Stimulated activated CD4-positive, alpha-beta T cell treated with anti-CD3 and anti-CD28 coated beads, Interleukin-2, amount 100 ng/mL, for 48 hours (primary cell): ENCODE measurements at regions not wholly inside any gene's neighbourhood (a gene's known extent, or its start where the extent isn't known, plus 50 kb on each side); places are given as distances from the start of the nearest gene placed in this dataset.

Experiments
- DNase-seq, 2 donors: peaks; one replicate each; pipeline ENCODE4 v3.0.0-alpha.2; 2020

DNA sequence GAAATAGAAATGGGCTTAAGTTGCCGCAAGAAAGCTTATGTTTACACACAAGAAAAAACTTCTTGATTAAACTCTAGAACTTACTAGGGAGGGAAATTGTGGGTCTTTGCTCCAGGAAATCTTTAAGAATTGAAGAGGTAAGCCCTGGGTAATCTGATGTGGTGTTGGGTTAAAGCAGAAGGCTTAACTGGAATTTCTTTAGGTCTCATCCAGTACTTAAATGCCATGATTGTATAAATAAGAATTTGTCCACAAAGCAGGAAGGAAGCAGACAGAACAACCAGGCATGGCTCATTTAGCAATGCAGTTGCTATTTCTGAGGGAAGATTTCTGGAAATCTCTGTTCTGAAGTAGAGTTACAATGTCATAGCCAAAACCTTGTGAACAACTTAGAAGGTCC, 360.4 kb downstream of the KLF5 start:
- no peak for DNase-seq

DNA sequence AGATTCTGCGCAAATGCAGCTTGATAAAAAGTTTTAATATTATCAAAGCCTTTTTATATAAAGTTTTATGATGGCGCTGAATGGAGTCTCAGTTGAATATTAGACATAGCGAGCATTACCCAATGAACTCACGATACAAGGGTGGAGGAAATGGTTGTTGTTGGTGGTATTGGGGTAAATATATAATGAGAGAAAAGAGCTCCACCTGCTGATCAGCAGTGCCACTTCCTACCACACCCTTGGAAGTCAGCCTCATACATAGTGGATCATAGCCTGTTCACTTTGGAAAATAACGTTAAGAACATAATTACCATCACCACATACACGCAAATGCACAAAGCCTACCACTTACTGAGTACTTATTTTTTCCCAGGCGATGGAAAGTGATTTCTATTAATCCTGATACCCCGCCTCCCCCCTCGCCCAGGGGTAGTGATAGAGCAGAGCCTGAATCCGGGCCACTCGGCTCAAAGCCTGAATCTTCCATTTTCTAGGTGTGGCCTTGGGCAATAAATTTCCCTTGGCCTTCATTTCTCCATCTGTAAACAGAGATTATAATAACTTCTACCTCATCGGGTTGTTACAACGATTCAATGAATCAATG, 358.3 kb downstream of the KLF5 start:
- DNase-seq, result no peak

DNA sequence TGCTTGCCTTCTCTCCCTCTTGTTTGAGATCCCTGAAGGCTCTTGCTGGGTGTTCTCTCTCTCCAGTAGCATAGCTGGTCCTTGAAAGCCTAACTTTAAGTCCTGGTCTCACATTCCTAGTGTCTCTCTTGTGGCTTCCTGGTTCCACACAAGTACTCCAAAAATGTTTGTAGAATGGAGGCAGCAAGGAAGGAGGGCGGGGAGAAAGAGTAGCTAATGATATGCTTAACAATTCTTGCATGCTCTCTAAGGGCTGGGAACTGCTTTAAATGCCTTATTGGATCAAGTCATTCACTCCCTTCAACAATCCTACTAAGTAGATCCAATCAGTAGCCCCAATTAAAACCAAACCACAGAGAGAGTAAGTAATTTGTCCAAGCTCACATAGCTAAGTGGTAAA, 357.3 kb downstream of the KLF5 start:
- no peak for DNase-seq

DNA sequence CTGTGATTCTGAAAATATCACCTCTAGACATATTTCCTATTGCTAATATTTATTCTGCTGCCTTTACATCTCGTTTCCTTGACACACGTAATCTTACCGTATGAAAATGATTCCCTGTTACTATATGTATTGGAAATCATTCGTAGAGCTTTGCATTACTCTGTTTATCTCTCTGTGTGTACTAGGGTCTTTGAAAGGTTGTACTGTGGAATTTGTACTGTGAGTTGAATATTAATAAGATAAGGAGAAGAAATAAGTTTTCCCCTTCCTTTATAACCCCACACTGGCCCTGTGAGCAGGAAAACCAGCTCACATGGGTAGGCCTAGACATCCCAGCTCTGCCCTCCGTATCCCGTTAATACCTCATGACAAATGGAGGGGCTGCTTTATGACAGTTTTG, 354.9 kb downstream of the KLF5 start:
- no peak for DNase-seq

DNA sequence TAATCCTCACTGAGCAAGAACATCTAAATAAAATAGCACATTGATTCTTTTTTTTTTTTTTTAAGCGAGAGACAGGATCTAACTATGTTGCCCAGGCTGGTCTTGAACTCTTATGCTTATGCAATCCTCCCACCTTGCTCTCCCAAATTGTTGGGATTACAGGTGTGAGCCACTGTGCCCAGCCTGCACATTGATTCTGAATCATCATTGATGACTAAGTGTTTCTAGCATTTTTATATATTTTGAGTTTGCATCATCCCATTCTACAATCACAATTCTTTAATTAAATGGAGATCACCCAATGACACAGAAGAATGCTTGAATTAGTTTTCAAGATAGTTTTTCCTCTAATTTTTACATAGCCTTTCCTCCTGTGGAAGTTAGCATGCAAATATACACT, 354.1 kb downstream of the KLF5 start:
- no peak for DNase-seq

DNA sequence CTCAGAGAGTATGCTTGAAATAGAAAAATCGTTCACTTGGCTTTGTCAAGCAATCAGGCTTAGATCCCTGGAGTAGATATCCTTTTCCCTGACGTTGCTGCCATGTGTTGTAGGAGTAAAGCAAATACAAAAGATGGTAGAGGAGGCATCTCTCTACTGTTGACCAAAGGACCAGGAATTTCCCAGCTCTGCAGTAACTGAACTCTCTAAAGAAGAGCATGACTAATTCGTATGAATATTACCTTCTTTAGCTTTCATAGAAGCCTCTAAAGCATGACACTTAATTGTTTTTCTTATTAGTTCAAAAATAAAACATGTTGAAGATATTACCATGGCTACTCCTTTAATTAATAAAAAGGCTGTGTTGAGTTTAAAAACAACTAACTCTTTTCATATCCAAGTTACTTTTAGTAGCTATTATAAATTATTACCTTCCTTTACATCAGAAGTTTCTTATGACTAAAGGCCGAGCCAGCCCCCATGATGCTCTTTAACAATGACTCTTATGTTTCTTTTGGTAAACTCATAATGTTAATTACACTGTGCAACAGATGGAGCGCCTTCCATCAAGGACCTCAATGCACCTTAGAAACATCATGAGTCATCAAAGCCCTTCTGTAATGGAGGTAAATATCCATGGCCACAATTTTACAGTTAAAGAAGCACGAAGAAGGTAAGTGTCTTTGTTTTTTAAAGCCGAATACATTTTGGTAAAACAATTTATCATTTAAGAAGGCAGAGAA, 352.4 kb downstream of the KLF5 start:
- no peak for DNase-seq

DNA sequence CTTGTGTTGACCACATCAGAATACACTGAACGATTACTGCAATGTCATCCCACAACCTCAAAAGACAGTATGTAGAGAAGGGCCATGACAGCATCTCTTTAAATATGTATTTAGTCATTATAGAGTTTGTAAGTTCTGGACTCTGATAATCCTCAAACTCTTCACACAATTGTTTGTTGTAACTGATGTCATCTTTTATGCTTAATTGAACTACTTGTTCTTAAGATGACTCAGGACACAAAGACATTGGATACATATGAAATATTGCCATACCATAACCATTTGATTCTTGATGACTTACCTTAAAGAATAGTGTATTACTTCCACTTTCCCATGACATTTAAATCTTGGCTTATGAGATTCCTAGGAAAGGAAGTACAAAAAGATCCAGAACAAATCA, 347.6 kb downstream of the KLF5 start:
- no peak for DNase-seq

DNA sequence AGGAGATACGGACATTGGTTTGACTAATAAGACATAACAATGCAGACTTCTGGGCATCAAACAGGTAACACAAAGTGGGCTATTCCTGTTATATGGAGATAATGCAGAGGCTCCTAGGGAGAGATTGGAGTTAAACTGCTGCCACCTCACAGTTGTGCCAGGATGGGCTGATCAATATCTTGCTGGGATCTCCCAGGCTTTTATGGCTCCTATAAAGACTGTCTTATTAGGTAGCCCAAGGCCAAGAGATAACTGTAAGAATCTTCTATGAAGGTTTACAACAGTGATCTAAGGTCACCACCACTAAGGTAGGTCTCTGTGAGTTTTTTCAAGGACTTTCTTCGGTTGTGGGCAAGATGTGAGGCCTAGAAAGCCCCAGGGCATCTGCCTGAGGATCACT, 345.8 kb downstream of the KLF5 start:
- DNase-seq, result no peak

DNA sequence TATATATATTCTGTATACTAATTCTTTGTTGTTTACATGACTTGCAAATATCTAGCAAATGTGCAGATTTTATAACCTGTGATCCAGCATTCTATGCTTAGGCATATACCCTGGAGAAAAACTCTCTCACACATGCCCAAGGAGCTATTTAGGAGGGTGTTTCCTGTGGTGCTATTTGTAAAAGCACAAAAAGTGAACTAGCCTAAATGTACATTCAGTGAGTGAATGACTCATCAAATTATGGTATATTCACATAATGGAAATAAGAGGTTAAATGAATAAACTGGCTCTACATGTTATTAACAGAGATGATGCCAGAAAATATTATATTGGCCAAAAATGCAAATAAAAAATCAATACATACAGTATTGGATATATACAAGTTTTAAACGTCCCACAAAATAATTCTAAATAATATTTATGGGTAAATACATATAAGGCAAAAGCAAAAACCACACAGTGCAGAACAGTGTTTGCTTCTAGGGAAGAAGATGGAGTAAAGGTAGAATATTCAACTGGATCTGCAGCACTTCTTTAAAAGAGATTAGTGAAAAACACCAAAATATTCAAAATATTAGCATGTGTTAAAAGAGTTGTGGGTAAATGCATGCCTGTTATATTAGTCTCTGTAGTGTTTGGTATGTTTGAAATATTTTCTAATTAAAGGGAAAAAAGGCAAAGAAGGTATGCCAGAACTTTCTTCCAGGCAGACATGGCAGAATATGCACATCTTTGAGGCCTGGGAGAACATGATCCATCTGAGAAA, 344.7 kb downstream of the KLF5 start:
- DNase-seq, result no peak

DNA sequence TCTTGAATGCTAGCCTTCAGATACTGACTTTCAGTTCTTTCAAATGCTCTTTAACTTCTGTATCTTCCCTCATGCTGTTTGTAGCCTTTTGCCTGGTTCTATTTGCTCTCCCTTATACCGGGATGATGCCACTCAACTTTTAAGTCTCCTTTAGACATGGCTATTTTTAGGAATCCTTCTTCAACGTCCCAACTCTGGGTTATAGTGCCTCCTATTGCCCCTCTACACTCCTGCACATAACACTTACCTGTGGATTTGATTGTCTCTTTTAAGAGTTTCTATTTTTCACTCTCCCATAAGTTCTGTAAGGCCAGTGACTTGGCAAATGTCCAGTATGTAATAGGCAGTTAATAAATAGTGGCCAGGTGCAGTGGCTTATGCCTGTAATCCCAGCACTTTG, 343.0 kb downstream of the KLF5 start:
- no peak for DNase-seq

DNA sequence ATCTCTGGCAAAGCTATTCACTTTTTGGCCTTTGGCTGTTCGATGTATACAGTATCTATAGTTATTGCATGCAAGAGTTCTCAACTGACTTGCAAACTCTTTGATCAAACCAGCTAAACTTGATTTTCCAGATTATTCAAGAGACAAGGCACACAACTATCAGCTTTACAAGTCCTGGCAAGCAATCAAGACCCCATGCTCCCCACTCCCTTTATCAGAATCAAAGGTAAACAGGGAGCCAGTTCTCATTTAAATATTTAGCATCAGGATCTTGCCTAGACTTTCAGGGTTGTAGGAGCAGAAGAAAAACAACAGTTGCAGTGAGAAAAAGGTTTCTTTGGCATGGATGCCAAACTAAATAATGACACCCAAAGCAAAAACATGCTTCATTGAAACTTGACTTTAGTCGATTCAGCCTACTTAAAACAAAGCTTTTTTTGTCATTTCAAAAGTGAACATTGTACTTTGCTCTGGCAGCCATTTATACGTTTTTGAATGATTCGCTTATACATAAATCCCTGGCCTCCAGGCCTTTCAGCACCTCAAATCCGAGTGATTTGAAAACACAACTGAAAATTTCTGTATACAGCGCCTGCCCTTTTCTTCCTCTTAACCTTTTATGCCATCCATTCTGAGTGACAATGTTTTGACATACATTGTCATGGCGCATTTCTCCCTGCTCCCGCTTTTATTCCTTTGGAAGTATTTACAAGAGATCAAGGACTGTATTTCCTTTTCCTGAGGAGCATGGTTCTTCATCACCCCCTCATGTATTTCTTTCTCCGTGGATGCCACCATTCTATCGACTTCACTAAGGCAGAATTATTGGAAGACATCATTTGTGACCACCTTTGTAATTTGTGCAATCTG, 340.8 kb downstream of the KLF5 start:
- DNase-seq, result no peak

DNA sequence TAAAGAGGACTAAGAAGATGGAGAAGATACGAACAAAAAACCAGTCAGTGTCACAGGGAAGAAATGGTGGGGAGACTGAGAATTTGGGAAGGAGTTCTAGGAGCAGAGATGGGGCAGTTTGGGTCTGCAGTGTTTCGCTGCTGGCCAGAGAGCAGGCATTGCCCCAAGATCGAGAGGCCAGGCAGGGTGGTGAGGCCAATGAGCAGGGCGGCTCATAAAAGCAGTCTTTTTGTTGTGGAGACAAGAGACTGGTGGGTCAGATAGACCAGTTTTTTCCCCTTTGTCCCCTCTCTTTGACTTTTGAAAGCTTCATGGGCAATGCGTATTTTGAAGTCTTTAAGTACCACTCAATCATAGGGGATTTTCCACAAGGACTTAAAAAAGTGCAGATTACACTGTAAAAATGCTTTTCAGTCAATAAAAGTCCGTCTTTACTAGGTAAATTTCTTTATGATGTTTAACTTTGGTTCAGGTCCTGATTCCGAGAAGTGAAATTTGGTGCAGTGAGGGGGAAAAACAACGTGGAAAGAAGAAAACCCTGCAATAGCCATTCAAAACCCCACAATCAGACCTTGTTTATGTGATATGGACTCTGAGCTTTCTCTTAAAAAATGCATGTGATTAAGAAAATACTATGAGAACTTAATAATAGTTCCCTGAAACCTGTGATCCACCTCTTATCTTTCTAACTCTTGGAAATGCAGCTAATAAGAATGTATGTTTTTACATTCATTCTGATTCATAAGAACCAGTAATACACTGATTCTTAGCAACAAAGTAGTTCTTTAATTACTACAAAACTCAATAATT, 338.9 kb downstream of the KLF5 start:
- no peak for DNase-seq

DNA sequence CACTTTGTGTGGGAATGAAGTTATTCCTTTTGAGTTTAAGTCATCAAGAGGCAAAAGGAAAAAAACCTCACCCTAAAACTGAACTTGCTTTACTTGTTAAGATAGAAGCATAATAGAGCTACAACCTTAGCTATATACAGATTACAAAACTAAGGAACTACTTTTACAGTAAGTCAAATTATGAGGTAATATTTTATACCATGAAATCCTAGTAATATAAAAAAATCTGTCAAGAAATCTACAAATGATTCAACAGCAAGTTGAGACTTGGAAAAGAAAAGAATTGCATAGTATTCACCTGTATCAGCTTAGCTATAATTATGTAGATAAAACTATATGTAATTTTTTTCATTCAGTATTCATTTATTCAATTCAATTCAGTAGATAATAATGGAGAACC, 335.3 kb downstream of the KLF5 start:
- no peak for DNase-seq

DNA sequence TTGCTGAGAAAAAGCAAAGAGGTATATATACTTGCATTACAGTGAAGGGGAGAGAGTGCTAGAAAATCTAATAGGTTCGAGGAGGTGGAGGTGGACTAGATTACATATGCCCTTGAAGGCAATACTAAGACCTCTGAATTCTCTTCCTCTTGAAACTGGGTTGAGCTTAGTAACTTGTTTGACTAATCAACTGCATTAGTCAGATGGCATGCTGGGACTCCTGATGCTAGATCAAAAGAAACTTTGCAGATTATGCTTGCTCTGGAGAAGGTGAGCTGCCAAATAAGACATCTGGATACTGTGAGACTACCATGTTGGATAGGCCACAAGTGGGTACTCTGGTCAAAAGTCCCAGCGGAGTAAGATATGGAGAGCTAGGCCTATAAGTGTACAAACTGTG, 331.3 kb downstream of the KLF5 start:
- DNase-seq, result no peak

DNA sequence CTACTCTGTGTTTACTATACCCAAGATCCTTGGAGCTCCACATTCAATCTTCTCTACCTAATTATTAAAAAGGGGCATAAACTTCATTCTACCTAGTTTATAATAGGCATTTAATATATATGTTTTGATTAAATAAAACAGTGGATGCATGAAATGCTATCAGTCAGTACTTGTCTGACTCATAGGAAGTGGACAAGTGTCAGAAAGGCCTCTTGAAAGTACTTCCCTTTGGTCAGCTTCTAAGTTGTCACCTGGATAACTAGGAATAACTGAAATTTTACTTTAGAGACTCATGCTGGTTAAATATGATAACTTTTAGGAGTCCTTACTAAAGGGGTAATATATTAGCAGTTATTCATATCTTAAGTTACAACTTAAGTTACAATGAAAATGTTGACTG, 329.8 kb downstream of the KLF5 start:
- no peak for DNase-seq

DNA sequence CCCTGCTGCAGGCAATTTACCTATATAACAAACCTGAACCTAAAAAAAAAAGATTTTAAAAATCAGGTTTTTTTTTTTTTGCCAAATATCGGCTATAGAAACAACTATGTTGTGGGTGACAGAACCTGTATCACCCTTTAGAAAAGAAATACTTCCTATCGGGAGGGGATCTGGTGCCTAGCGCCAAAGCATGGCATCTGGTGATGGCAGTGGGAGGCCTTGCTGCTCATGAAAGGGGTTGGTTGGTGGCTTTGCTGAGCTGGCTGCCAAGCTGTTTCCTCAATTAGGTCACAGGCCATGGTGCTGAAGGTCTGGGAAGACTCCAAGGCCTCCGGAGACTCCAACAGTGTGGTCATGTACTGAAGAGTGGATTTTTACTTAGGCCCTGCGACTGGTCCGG, 328.5 kb downstream of the KLF5 start:
- DNase-seq, result no peak

DNA sequence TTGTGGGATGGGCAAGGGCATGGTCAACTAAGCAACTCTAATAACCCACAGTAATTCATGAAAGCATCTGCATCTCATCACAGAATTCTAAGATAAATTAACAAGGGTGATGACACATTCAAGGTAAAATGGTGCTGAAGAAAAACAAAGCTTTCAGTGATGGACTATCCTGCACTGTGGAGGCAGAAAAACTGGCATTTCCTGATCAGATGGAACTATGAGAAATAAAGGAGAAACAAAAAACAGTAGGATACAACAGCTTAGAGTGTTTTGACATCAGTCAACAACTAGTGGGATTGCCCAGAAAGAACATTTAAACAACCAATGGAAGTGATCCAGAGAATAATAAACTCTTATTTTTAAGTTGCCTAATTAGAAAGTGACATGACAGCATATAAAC, 327.0 kb downstream of the KLF5 start:
- no peak for DNase-seq

DNA sequence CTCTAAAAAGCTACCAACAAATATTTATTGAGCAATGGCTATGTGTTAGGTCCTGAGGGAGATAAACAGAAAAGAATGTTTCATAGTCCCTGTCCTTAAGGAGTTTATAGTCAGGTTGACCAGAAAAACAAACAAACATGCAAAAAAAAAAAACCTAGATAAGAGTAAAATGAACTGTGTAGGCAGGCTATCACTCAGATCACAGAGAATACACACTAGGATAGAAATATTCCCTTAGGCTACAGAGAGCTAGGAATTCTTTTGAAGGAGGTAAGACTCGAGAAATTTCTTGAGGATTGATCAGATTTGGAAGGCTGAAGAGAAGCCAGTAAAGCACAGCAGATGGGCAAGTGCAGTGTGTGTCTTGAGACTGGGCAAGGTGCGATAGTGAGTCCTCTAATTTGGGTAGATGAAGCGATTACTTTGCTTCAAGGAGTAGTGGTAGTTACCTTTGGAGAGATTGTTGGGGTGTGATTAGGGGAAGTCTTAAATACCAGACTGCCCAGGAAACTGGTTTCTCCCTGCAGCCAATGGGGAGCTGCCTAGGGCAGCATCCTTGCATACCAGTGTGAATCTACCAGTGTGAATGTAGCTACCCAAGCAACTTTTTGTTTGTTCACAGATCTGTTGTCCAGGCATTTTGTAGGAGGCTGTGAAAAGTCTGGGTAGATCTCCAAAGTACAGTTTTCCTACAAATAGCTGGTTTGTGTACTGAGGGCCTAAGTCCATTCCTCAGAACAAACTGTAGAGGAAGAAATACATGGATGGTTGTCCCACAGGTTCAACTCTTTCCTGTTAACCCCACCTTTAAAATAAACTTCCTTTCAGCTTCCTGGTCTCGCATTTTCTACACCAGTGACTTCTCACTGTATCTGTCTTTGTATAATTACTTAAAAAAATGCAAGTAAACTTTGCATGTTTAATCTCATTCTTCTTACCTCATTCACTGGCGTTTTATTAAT, 314.1 kb downstream of the KLF5 start:
- no peak for DNase-seq

DNA sequence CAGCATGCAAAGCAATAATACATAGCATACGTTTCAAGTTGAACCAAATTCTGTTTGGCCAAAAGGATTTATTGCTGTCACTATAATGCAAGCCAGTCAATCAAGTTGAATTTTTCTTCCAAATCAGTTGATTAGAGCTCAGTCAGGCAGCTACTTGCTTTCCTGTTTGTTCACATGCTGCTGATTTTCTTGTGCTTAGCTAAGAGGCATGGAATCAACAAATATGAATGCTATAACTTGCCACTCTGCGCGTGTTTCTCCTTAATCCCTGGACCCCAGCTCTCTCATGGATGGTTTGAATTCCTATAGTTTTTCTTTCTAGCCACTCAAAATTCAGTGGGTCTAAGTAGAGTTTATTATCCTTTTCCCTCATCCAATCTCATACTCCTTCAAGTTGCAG, 311.3 kb downstream of the KLF5 start:
- DNase-seq, result no peak

DNA sequence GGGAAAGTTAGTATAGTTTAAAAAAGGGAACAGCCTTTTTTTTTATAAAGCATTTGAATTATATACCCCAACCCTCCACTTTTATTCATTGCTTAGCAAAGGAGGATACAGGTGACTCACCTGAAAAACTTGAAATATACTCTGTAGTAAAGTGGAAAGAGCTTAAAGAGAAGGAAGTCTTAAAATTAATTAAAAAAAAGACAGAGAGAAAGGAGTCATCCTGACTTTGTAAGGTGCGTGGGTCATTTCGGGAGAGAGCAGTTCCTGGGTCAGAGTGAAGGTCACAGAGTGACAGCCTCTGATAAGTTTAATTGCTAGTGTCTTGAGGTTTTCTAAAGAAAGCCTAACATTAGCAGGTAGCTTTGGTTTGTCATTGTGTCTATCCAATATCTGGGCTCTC, 310.3 kb downstream of the KLF5 start:
- no peak for DNase-seq

DNA sequence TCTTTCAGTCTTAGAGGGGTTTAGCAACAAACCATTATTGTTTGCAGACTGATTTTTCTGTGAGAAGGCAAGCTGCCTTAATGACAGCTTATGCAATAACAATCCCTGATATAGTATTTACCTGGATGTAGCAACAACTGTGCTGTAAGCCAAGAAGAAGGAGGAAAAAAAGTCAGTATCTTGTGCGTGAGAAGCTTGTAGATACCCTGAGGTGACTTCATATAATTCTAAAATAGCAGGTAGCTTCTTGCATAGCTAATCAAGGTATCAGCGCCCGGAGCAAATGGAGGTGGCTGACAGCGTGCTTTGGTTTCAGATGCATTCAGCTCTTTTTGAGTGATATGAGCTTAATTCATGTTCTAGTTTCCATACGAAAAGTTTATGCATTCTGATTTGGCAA, 309.8 kb downstream of the KLF5 start:
- DNase-seq, result no peak
